PC-9 (cell line): ENCODE measurements at regions not wholly inside any gene's neighbourhood (a gene's known extent, or its start where the extent isn't known, plus 50 kb on each side); places are given as distances from the start of the nearest gene placed in this dataset.

Source experiments
- BruUV-seq: library from RNA; stranded (reverse); fragments of 400-500 nt; replicated peaks from 2 replicates; lab custom pipeline; 2021; lab: Mats Ljungman, UMichigan
- CTCF ChIA-PET: fragments of 300-600 bp; sonication (Branson Sonifier 250); formaldehyde crosslinking; loops from one replicate; lab custom pipeline; 2022; ENCODE audit warnings: antibody characterized with exemption; lab: Charles Lee
- POLR2A ChIA-PET: fragments of 300-600 bp; sonication (Branson Sonifier 250); formaldehyde crosslinking; loops from one replicate; lab custom pipeline; 2022; ENCODE audit warnings: antibody characterized with exemption; ENCODE audit not compliant: unreplicated experiment; lab: Charles Lee
- DNase-seq, 2 experiments: peaks; one replicate each; pipeline versions ENCODE4 v3.0.0 to v3.0.0-alpha.2; 2015 to 2022; ENCODE audit warnings: mixed read lengths in 1 of 2
- H2AFZ ChIP-seq: fragments of 200-600 bp; sonication (generic); 2 replicates; pipeline ENCODE4 v1.8.1; 2017; ENCODE audit warnings: antibody characterized with exemption
- H3F3A ChIP-seq: fragments of 200-600 bp; sonication (generic); 2 replicates; pipeline ENCODE4 v1.8.1; 2017; ENCODE audit warnings: antibody characterized with exemption, mild to moderate bottlenecking, low read depth; ENCODE audit not compliant: insufficient read depth
- H3K27ac ChIP-seq: fragments of 200-600 bp; sonication (generic); 2 replicates; pipeline ENCODE4 v1.6.1; 2016; ENCODE audit warnings: mixed run types
- H3K27me3 ChIP-seq: fragments of 200-600 bp; sonication (generic); 2 replicates; pipeline ENCODE4 v1.6.1; 2016; ENCODE audit warnings: low read depth, mixed run types; ENCODE audit not compliant: insufficient read depth
- H3K36me3 ChIP-seq: fragments of 200-600 bp; sonication (generic); 2 replicates; pipeline ENCODE4 v1.6.1; 2016; ENCODE audit warnings: low read depth, mixed run types
- H3K4me1 ChIP-seq: fragments of 200-600 bp; sonication (generic); replicated peaks from 2 replicates; pipeline ENCODE4 v1.6.1; 2016; ENCODE audit warnings: mixed run types; ENCODE audit not compliant: insufficient read depth
- H3K4me2 ChIP-seq: fragments of 200-600 bp; sonication (generic); 2 replicates; pipeline ENCODE4 v1.6.1; 2017; ENCODE audit warnings: mixed run types
- H3K4me3 ChIP-seq: fragments of 200-600 bp; sonication (generic); 2 replicates; pipeline ENCODE4 v1.6.1; 2016; ENCODE audit warnings: mixed run types
- H3K79me2 ChIP-seq: fragments of 200-600 bp; sonication (generic); 2 replicates; pipeline ENCODE4 v1.6.1; 2017; ENCODE audit warnings: low read depth, mixed run types
- H3K9me2 ChIP-seq: fragments of 200-600 bp; sonication (generic); 2 replicates; pipeline ENCODE4 v1.8.1; 2017; ENCODE audit warnings: mild to moderate bottlenecking; ENCODE audit not compliant: insufficient read depth
- H3K9me3 ChIP-seq: fragments of 200-600 bp; sonication (generic); 2 replicates; pipeline ENCODE4 v1.8.1; 2016; ENCODE audit warnings: low read depth; ENCODE audit not compliant: insufficient read depth
- H4K20me1 ChIP-seq: fragments of 200-600 bp; sonication (generic); 2 replicates; pipeline ENCODE4 v1.8.1; 2017; ENCODE audit not compliant: insufficient read depth
- EZH2 ChIP-seq: fragments of 200-600 bp; sonication (generic); IDR thresholded peaks from 2 replicates; pipeline ENCODE4 v1.8.0; 2017; ENCODE audit warnings: antibody characterized with exemption, low read depth
- intact Hi-C: fragments of 100-400 bp; cut with micrococcal nuclease; formaldehyde crosslinking; loops from one replicate; pipeline ENCODE4 v1.10.0; 2022; ENCODE audit not compliant: unreplicated experiment
- TF ChIP-seq, protein P1 (sequence below): fragments of 200-600 bp; sonication (generic); conservative IDR thresholded peaks from 2 replicates; pipeline ENCODE4 v1.6.1; 2017; ENCODE audit warnings: mixed run types, antibody characterized with exemption, mild to moderate bottlenecking, moderate library complexity

DNA sequence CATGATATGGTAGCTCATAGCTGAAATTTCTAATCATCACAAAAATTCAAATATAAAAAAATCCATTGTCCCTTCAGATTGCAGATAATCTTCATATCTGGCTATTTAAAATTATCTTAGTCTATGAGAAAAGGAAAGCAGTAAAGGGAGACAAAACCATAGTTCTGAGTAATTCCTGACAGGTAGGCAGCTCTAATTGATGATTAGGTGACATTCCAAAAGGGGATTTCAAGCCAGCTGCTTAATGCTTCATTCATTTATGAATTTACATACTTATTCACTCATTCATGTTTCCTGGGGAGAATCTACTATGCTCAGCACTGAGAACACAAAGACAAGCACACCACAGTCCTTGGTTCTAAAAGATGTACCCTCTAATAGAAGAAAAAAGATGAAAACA, 437.1 kb downstream of the COL12A1 start:
- no peaks in the 10 kb centered on the region for H3K36me3 ChIP-seq
- no peak overlapping the region for H3K4me2 ChIP-seq
- ChIA-PET POLR2A (no interaction called here), CTCF (no interaction called here)
- no peaks in the 10 kb centered on the region for H3F3A ChIP-seq
- no TSS peak for BruUV-seq
- H3K9me3 ChIP-seq = no peaks in the 10 kb centered on the region; the same call in 1 of the 2 replicates
- H3K27me3 ChIP-seq = no peaks in the 10 kb centered on the region
- H3K4me1 ChIP-seq = no peaks in the 10 kb centered on the region
- no peak overlapping the region for H3K4me3 ChIP-seq
- no peak overlapping the region for H3K27ac ChIP-seq
- intact Hi-C loops = no loop called here
- no peaks in the 10 kb centered on the region for H3K9me2 ChIP-seq
- no peaks in the 10 kb centered on the region for H4K20me1 ChIP-seq
- no peak for DNase-seq
- no peak for TF ChIP-seq EZH2
- TF ChIP-seq, protein P1, sequence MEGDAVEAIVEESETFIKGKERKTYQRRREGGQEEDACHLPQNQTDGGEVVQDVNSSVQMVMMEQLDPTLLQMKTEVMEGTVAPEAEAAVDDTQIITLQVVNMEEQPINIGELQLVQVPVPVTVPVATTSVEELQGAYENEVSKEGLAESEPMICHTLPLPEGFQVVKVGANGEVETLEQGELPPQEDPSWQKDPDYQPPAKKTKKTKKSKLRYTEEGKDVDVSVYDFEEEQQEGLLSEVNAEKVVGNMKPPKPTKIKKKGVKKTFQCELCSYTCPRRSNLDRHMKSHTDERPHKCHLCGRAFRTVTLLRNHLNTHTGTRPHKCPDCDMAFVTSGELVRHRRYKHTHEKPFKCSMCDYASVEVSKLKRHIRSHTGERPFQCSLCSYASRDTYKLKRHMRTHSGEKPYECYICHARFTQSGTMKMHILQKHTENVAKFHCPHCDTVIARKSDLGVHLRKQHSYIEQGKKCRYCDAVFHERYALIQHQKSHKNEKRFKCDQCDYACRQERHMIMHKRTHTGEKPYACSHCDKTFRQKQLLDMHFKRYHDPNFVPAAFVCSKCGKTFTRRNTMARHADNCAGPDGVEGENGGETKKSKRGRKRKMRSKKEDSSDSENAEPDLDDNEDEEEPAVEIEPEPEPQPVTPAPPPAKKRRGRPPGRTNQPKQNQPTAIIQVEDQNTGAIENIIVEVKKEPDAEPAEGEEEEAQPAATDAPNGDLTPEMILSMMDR = no peak
- no peaks in the 10 kb centered on the region for H3K79me2 ChIP-seq
- no peak overlapping the region for H2AFZ ChIP-seq

DNA sequence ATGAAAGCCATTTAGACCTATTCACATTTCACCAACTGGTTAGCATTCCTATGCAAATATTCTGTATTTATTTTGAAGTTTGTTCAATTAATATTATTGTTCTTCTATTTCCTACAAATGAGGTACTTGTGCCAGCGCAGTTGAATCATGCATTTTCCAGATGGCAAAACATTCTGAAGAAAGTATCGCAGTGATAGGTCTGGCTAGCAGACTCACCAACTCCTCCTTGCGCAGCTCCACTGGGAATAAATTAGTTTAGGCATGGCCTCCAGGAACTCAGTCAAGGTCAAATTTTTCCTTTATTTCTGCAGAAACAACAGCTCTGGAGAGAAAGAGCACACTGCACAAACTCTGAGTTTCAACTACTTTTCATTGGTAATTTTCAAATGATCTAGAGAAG, 437.7 kb downstream of the COL12A1 start:
- Histone ChIP-seq H3K79me2 (no peaks in the 10 kb centered on the region), H3K9me3 (no peaks in the 10 kb centered on the region; the same call in 1 of the 2 replicates), H3K27ac (no peak overlapping the region), H3K4me1 (no peaks in the 10 kb centered on the region), H2AFZ (no peak overlapping the region), H3K36me3 (no peaks in the 10 kb centered on the region), H3K4me2 (no peak overlapping the region), H4K20me1 (no peaks in the 10 kb centered on the region), H3K27me3 (no peaks in the 10 kb centered on the region), H3K4me3 (no peak overlapping the region), H3F3A (no peaks in the 10 kb centered on the region), H3K9me2 (no peaks in the 10 kb centered on the region)
- CTCF ChIA-PET = no interaction called here
- POLR2A ChIA-PET = no interaction called here
- TF ChIP-seq EZH2 = no peak
- TF ChIP-seq, protein P1 = no peak
- intact Hi-C loops = no loop called here
- no peak for DNase-seq
- BruUV-seq = no TSS peak

DNA sequence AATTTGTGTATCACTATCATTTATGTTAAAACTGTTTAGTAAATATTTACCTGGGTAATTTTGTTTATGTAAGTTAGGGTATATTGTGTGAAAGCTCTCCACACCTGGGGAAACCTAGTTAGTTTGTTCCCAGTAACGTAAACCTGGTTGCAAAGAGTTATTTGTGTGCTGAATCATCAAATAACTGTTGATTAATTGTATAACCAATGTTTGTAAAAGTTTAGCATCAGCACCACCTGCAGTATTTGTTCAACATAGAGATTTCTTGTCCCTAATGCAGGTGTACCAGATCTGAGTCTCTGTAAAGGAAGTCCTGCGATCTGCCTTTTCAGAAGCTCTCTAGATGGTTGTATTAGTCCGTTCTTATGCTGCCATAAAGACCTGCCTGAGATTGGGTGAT, 440.4 kb downstream of the COL12A1 start:
- Histone ChIP-seq H3K4me3 (no peak overlapping the region), H3K36me3 (no peaks in the 10 kb centered on the region), H3K27ac (no peak overlapping the region), H3K4me1 (no peaks in the 10 kb centered on the region), H3K9me2 (no peaks in the 10 kb centered on the region), H3K4me2 (no peak overlapping the region), H3K79me2 (no peaks in the 10 kb centered on the region), H3K27me3 (no peaks in the 10 kb centered on the region), H2AFZ (no peak overlapping the region), H3K9me3 (no peaks in the 10 kb centered on the region; the same call in 1 of the 2 replicates), H3F3A (no peaks in the 10 kb centered on the region), H4K20me1 (no peaks in the 10 kb centered on the region)
- DNase-seq = no peak
- intact Hi-C loops = no loop called here
- BruUV-seq = no TSS peak
- TF ChIP-seq, protein P1 = no peak
- no peak for TF ChIP-seq EZH2
- ChIA-PET CTCF (interaction anchor here (0.7 kb wide), 1 partner anchor 390 kb away, joined by 3 read pairs; no protein-coding TSS in a partner anchor), POLR2A (no interaction called here)
